DND-41 (cell line): ENCODE measurements at regions not wholly inside any gene's neighbourhood (a gene's known extent, or its start where the extent isn't known, plus 50 kb on each side); places are given as distances from the start of the nearest gene placed in this dataset.

Source experiments
- ATAC-seq: fragments of 200-7000 bp; cut with Tn5 transposase; 3 replicates; pipeline ENCODE4 v1.9.1; 2021; ENCODE audit warnings: low read depth; ENCODE audit not compliant: insufficient read depth
- DNase-seq: peaks from one replicate; pipeline ENCODE4 v3.0.0-alpha.2; 2020
- H2AFZ ChIP-seq: 2 replicates; pipeline ENCODE4 v1.6.0; 2012; ENCODE audit warnings: low read depth, low read length
- H3K27ac ChIP-seq: 2 replicates; pipeline ENCODE4 v1.5.1; 2012; ENCODE audit warnings: low read length, inconsistent platforms
- H3K27me3 ChIP-seq: fragments of 200-600 bp; sonication (generic); 2 replicates; pipeline ENCODE4 v1.6.0; 2012; ENCODE audit warnings: low read length, mild to moderate bottlenecking, inconsistent platforms; ENCODE audit not compliant: insufficient read depth, poor library complexity
- H3K36me3 ChIP-seq: 2 replicates; pipeline ENCODE4 v1.5.1; 2012; ENCODE audit warnings: low read length, inconsistent platforms; ENCODE audit not compliant: insufficient read depth
- H3K4me1 ChIP-seq: 2 replicates; pipeline ENCODE4 v1.5.1; 2012; ENCODE audit warnings: mild to moderate bottlenecking, low read length; ENCODE audit not compliant: insufficient read depth
- H3K4me2 ChIP-seq: 2 replicates; pipeline ENCODE4 v1.6.0; 2012; ENCODE audit warnings: mild to moderate bottlenecking, moderate library complexity, low read length, inconsistent platforms; ENCODE audit not compliant: insufficient read depth
- H3K4me3 ChIP-seq, 2 experiments: fragments of 200-600 bp in 1 of 2; shearing (Covaris generic) in 1 of 2; 2 replicates each; pipeline ENCODE4 v1.5.1; 2012 to 2016; ENCODE audit warnings: inconsistent platforms in 2 of 2, low read length in 2 of 2, mild to moderate bottlenecking in 2 of 2, low read depth in 1 of 2, moderate library complexity in 1 of 2
- H3K79me2 ChIP-seq: 2 replicates; pipeline ENCODE4 v1.6.0; 2012; ENCODE audit warnings: low read length, inconsistent platforms; ENCODE audit not compliant: insufficient read depth
- H3K9ac ChIP-seq: 2 replicates; pipeline ENCODE4 v1.6.0; 2012; ENCODE audit warnings: low read depth, mild to moderate bottlenecking, inconsistent platforms, low read length, moderate library complexity
- H3K9me3 ChIP-seq: 2 replicates; pipeline ENCODE4 v1.5.1; 2012; ENCODE audit warnings: low read length, moderate library complexity, mild to moderate bottlenecking, inconsistent platforms; ENCODE audit not compliant: insufficient read depth, severe bottlenecking
- H4K20me1 ChIP-seq: 2 replicates; pipeline ENCODE4 v1.6.0; 2012; ENCODE audit warnings: low read length; ENCODE audit not compliant: insufficient read depth
- CTCF ChIP-seq: IDR thresholded peaks from 2 replicates; pipeline ENCODE4 v1.5.1; 2012; ENCODE audit warnings: borderline replicate concordance, low read length, moderate library complexity, mild to moderate bottlenecking; ENCODE audit not compliant: poor library complexity, severe bottlenecking; ENCODE audit errors: extremely low read depth
- EZH2 ChIP-seq: IDR thresholded peaks from 3 replicates; pipeline ENCODE4 v1.6.1; 2012; ENCODE audit warnings: borderline replicate concordance, low read depth, mild to moderate bottlenecking, moderate library complexity, low read length, inconsistent platforms; ENCODE audit not compliant: severe bottlenecking

GRCh38 chrX:69082055-69082752 is 83.0 kb downstream of the PJA1 start:
- Histone ChIP-seq H3K27me3 (no peaks in the 10 kb centered on the region), H4K20me1 (no peaks in the 10 kb centered on the region), H3K27ac (no peak overlapping the region), H3K4me1 (no peaks in the 10 kb centered on the region), H2AFZ (no peak overlapping the region), H3K9me3 (no peaks in the 10 kb centered on the region), H3K9ac (no peak overlapping the region), H3K79me2 (no peaks in the 10 kb centered on the region), H3K36me3 (no peaks in the 10 kb centered on the region), H3K4me2 (no peak overlapping the region), H3K4me3 (no peak overlapping the region)
- DNase-seq (no peak), ATAC-seq (no peak)
- TF ChIP-seq CTCF (no peak), EZH2 (no peak)

GRCh38 chrX:69080855-69081465 is 84.3 kb downstream of the PJA1 start:
- H4K20me1 ChIP-seq, result no peaks in the 10 kb centered on the region
- H3K9ac ChIP-seq, result no peak overlapping the region
- H3K4me3 ChIP-seq, result no peak overlapping the region
- no peak for DNase-seq
- H3K79me2 ChIP-seq, result no peaks in the 10 kb centered on the region
- no peak overlapping the region for H3K27ac ChIP-seq
- ATAC-seq, result no peak
- no peaks in the 10 kb centered on the region for H3K27me3 ChIP-seq
- no peaks in the 10 kb centered on the region for H3K9me3 ChIP-seq
- H3K4me1 ChIP-seq, result no peaks in the 10 kb centered on the region
- TF ChIP-seq EZH2, result no peak
- no peak for TF ChIP-seq CTCF
- no peak overlapping the region for H2AFZ ChIP-seq
- no peak overlapping the region for H3K4me2 ChIP-seq
- H3K36me3 ChIP-seq, result no peaks in the 10 kb centered on the region

DNA sequence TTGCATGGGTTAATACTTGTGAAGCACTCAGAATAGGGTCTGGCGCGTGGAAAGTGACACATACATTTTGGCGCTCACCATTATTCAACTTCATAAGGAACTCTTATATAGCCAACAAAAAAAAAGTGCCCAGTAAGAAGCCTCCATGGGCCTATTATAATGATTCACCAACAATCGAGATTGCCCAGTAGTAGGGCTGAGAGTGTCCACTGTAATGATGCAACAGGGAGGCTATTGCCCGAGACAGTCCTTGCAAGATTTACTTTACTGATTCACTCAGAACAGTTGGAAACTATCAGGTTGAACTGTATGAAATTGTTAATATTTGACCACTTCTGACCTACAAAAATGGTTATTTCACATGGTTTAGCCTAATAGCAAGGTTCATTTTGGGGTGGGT is 86.0 kb downstream of the PJA1 start:
- Histone ChIP-seq H3K27ac (no peak overlapping the region), H3K9ac (no peak overlapping the region), H4K20me1 (no peaks in the 10 kb centered on the region), H3K27me3 (no peaks in the 10 kb centered on the region), H3K79me2 (no peaks in the 10 kb centered on the region), H3K36me3 (no peaks in the 10 kb centered on the region), H3K4me1 (no peaks in the 10 kb centered on the region), H2AFZ (no peak overlapping the region), H3K4me3 (no peak overlapping the region), H3K9me3 (no peaks in the 10 kb centered on the region), H3K4me2 (no peak overlapping the region)
- no peak for TF ChIP-seq CTCF
- TF ChIP-seq EZH2, result no peak
- ATAC-seq (no peak), DNase-seq (no peak)
